Superior temporal gyrus (tissue), 1 donor: ENCODE measurements at regions not wholly inside any gene's neighbourhood (a gene's known extent, or its start where the extent isn't known, plus 50 kb on each side); places are given as distances from the start of the nearest gene placed in this dataset.
"Not testable (repeated sequence)": the region's sequence is repeated elsewhere in the genome, so short reads cannot be mapped to it uniquely, and the experiment has no call there.

Experiments used
- DNase-seq: peaks from one replicate; pipeline ENCODE4 v3.0.0-alpha.2; 2016; ENCODE audit errors: extremely low spot score

- not testable (repeated sequence) for DNase-seq
These were observed 1269.1 kb downstream of the RPIA start for GRCh38 chr2:89960570-89960969.

GRCh38 chr2:89968567-89968966, 1277.1 kb downstream of the RPIA start:
- not testable (repeated sequence) for DNase-seq

GRCh38 chr2:89969190-89969589, 1277.7 kb downstream of the RPIA start:
- not testable (repeated sequence) for DNase-seq

- not testable (repeated sequence) for DNase-seq
These were observed 1282.4 kb downstream of the RPIA start for GRCh38 chr2:89973849-89974248.

- DNase-seq, result not testable (repeated sequence)
These were observed 1288.5 kb downstream of the RPIA start for GRCh38 chr2:89979826-89980537.

GRCh38 chr2:89982246-89982645, 1290.8 kb downstream of the RPIA start:
- not testable (repeated sequence) for DNase-seq

GRCh38 chr2:89985650-89986049, 1294.2 kb downstream of the RPIA start:
- DNase-seq, result not testable (repeated sequence)

GRCh38 chr2:89986532-89986931, 1295.1 kb downstream of the RPIA start:
- not testable (repeated sequence) for DNase-seq

GRCh38 chr2:89996779-89997178, 1305.3 kb downstream of the RPIA start:
- not testable (repeated sequence) for DNase-seq

- not testable (repeated sequence) for DNase-seq
These were observed 1313.1 kb downstream of the RPIA start for GRCh38 chr2:90004553-90004952.

GRCh38 chr2:90010442-90011100, 1319.1 kb downstream of the RPIA start:
- not testable (repeated sequence) for DNase-seq

GRCh38 chr2:90011101-90011443, 1319.6 kb downstream of the RPIA start:
- not testable (repeated sequence) for DNase-seq

- DNase-seq, result not testable (repeated sequence)
These were observed 1328.4 kb downstream of the RPIA start for GRCh38 chr2:90019908-90020307.

- not testable (repeated sequence) for DNase-seq
These were observed 1329.8 kb downstream of the RPIA start for GRCh38 chr2:90021234-90021633.

GRCh38 chr2:90027231-90027643, 1335.8 kb downstream of the RPIA start:
- not testable (repeated sequence) for DNase-seq

GRCh38 chr2:90028381-90029079, 1337.1 kb downstream of the RPIA start:
- not testable (repeated sequence) for DNase-seq

GRCh38 chr2:90029080-90029428, 1337.6 kb downstream of the RPIA start:
- not testable (repeated sequence) for DNase-seq

- not testable (repeated sequence) for DNase-seq
These were observed 1340.8 kb downstream of the RPIA start for GRCh38 chr2:90032269-90032668.

GRCh38 chr2:90036335-90036734, 1344.9 kb downstream of the RPIA start:
- DNase-seq, result not testable (repeated sequence)

GRCh38 chr2:90039093-90039492, 1347.6 kb downstream of the RPIA start:
- DNase-seq, result not testable (repeated sequence)

- not testable (repeated sequence) for DNase-seq
These were observed 1356.3 kb downstream of the RPIA start for GRCh38 chr2:90047776-90048175.

GRCh38 chr2:90052113-90052631, 1360.7 kb downstream of the RPIA start:
- DNase-seq, result not testable (repeated sequence)
